Activated CD4-positive, alpha-beta memory T cell treated with anti-CD3 and anti-CD28 coated beads, Interleukin-2, amount 10 ng/mL, durations not matched to agents 7 days and 5 days (primary cell): ENCODE measurements at regions not wholly inside any gene's neighbourhood (a gene's known extent, or its start where the extent isn't known, plus 50 kb on each side); places are given as distances from the start of the nearest gene placed in this dataset.

Source experiments
- CTCF ChIA-PET: fragments of 350-600 bp; sonication (Branson Sonifier 250); formaldehyde crosslinking; loops from one replicate; lab custom pipeline; 2021; ENCODE audit warnings: antibody characterized with exemption, inconsistent platforms; lab: Charles Lee
- POLR2A ChIA-PET: fragments of 350-600 bp; sonication (Branson Sonifier 250); formaldehyde crosslinking; loops from one replicate; lab custom pipeline; 2021; ENCODE audit warnings: antibody characterized with exemption; lab: Charles Lee
- DNase-seq: peaks from one replicate; pipeline ENCODE4 v3.0.0-alpha.2; 2020
- H3K27ac Mint-ChIP-seq: one replicate; pipeline ENCODE4 v1.8.0; 2021; ENCODE audit warnings: mild to moderate bottlenecking, mixed read lengths
- H3K27me3 Mint-ChIP-seq: one replicate; pipeline ENCODE4 v1.8.0; 2021; ENCODE audit warnings: mixed read lengths
- H3K36me3 Mint-ChIP-seq: one replicate; pipeline ENCODE4 v1.8.0; 2021; ENCODE audit warnings: low read depth, mixed read lengths
- H3K4me1 Mint-ChIP-seq: one replicate; pipeline ENCODE4 v1.8.0; 2021; ENCODE audit warnings: mixed read lengths
- H3K4me3 Mint-ChIP-seq: one replicate; pipeline ENCODE4 v1.8.0; 2021; ENCODE audit warnings: mild to moderate bottlenecking, mixed read lengths
- H3K9me3 Mint-ChIP-seq: one replicate; pipeline ENCODE4 v1.8.0; 2021; ENCODE audit warnings: mixed read lengths

GRCh38 chr18:26705757-26706156 lies 157.4 kb upstream of the KCTD1 start:
- Mint-ChIP-seq H3K9me3 (no peaks in the 10 kb centered on the region), H3K36me3 (no peaks in the 10 kb centered on the region), H3K27ac (no peak overlapping the region), H3K4me3 (no peak overlapping the region), H3K27me3 (peaks cover 13% of the 10 kb centered on the region), H3K4me1 (peaks cover 12% of the 10 kb centered on the region)
- POLR2A ChIA-PET = no interaction called here
- CTCF ChIA-PET = no interaction called here
- no peak for DNase-seq

- no peaks in the 10 kb centered on the region for H3K9me3 Mint-ChIP-seq
- DNase-seq = no peak
- ChIA-PET CTCF (interaction anchor here (0.6 kb wide), 1 partner anchor 53 kb away, joined by 4 read pairs; no protein-coding TSS in a partner anchor), POLR2A (no interaction called here)
- no peak overlapping the region for H3K4me3 Mint-ChIP-seq
- H3K27ac Mint-ChIP-seq = no peak overlapping the region
- H3K4me1 Mint-ChIP-seq = no peaks in the 10 kb centered on the region
- no peaks in the 10 kb centered on the region for H3K36me3 Mint-ChIP-seq
- H3K27me3 Mint-ChIP-seq = peaks cover 6% of the 10 kb centered on the region
Observed at GRCh38 chr18:26703170-26703930, 155.0 kb upstream of the KCTD1 start.

- no peak for DNase-seq
- Mint-ChIP-seq H3K4me1 (no peaks in the 10 kb centered on the region), H3K27me3 (peaks cover 1% of the 10 kb centered on the region), H3K4me3 (no peak overlapping the region), H3K9me3 (no peaks in the 10 kb centered on the region), H3K36me3 (no peaks in the 10 kb centered on the region), H3K27ac (no peak overlapping the region)
- POLR2A ChIA-PET = no interaction called here
- CTCF ChIA-PET = no interaction called here
Observed at GRCh38 chr18:26702086-26702485, 153.7 kb upstream of the KCTD1 start.

- Mint-ChIP-seq H3K9me3 (no peaks in the 10 kb centered on the region), H3K4me3 (no peak overlapping the region), H3K4me1 (no peaks in the 10 kb centered on the region), H3K27me3 (no peaks in the 10 kb centered on the region), H3K36me3 (no peaks in the 10 kb centered on the region), H3K27ac (no peak overlapping the region)
- no peak for DNase-seq
- ChIA-PET POLR2A (no interaction called here), CTCF (no interaction called here)
Observed at GRCh38 chr18:26700728-26701127, 152.4 kb upstream of the KCTD1 start.

GRCh38 chr18:26700201-26700600 lies 151.8 kb upstream of the KCTD1 start:
- Mint-ChIP-seq H3K4me3 (no peak overlapping the region), H3K4me1 (no peaks in the 10 kb centered on the region), H3K27ac (no peak overlapping the region), H3K27me3 (no peaks in the 10 kb centered on the region), H3K36me3 (no peaks in the 10 kb centered on the region), H3K9me3 (no peaks in the 10 kb centered on the region)
- ChIA-PET CTCF (no interaction called here), POLR2A (no interaction called here)
- DNase-seq = no peak

- POLR2A ChIA-PET = no interaction called here
- Mint-ChIP-seq H3K4me1 (no peaks in the 10 kb centered on the region), H3K27me3 (no peaks in the 10 kb centered on the region), H3K36me3 (no peaks in the 10 kb centered on the region), H3K4me3 (no peak overlapping the region), H3K9me3 (peaks cover 4% of the 10 kb centered on the region), H3K27ac (no peak overlapping the region)
- CTCF ChIA-PET = no interaction called here
- DNase-seq = no peak
Observed at GRCh38 chr18:26697186-26697884, 149.0 kb upstream of the KCTD1 start.

- DNase-seq = no peak
- no peaks in the 10 kb centered on the region for H3K36me3 Mint-ChIP-seq
- ChIA-PET CTCF (no interaction called here), POLR2A (no interaction called here)
- H3K9me3 Mint-ChIP-seq = peaks cover 6% of the 10 kb centered on the region
- H3K4me1 Mint-ChIP-seq = no peaks in the 10 kb centered on the region
- no peaks in the 10 kb centered on the region for H3K27me3 Mint-ChIP-seq
- H3K4me3 Mint-ChIP-seq = no peak overlapping the region
- no peak overlapping the region for H3K27ac Mint-ChIP-seq
Observed at GRCh38 chr18:26696786-26697185, 148.4 kb upstream of the KCTD1 start.

GRCh38 chr18:26696308-26696707 lies 148.0 kb upstream of the KCTD1 start:
- Mint-ChIP-seq H3K9me3 (peaks cover 9% of the 10 kb centered on the region), H3K27me3 (no peaks in the 10 kb centered on the region), H3K4me1 (no peaks in the 10 kb centered on the region), H3K27ac (no peak overlapping the region), H3K36me3 (no peaks in the 10 kb centered on the region), H3K4me3 (no peak overlapping the region)
- ChIA-PET CTCF (no interaction called here), POLR2A (no interaction called here)
- no peak for DNase-seq

- DNase-seq = no peak
- ChIA-PET CTCF (no interaction called here), POLR2A (no interaction called here)
Observed at GRCh38 chr18:26689226-26689879, 141.0 kb upstream of the KCTD1 start.

GRCh38 chr18:26686532-26686931 lies 138.2 kb upstream of the KCTD1 start:
- CTCF ChIA-PET = no interaction called here
- Mint-ChIP-seq H3K9me3 (peaks cover 1% of the 10 kb centered on the region), H3K27ac (no peak overlapping the region), H3K36me3 (no peaks in the 10 kb centered on the region), H3K4me3 (no peak overlapping the region), H3K4me1 (no peaks in the 10 kb centered on the region), H3K27me3 (no peaks in the 10 kb centered on the region)
- POLR2A ChIA-PET = no interaction called here
- DNase-seq = no peak

More at GRCh38 chr18:26689226-26689879, 141.0 kb upstream of the KCTD1 start:
- Mint-ChIP-seq H3K36me3 (no peaks in the 10 kb centered on the region), H3K27me3 (no peaks in the 10 kb centered on the region), H3K4me3 (no peak overlapping the region), H3K9me3 (peaks cover 9% of the 10 kb centered on the region), H3K27ac (no peak overlapping the region), H3K4me1 (no peaks in the 10 kb centered on the region)

- H3K36me3 Mint-ChIP-seq = no peaks in the 10 kb centered on the region
- no peak overlapping the region for H3K27ac Mint-ChIP-seq
- H3K27me3 Mint-ChIP-seq = no peaks in the 10 kb centered on the region
- no peak overlapping the region for H3K4me3 Mint-ChIP-seq
- H3K4me1 Mint-ChIP-seq = no peaks in the 10 kb centered on the region
- DNase-seq = no peak
- ChIA-PET POLR2A (no interaction called here), CTCF (no interaction called here)
- no peaks in the 10 kb centered on the region for H3K9me3 Mint-ChIP-seq
Observed at GRCh38 chr18:26685438-26686157, 137.2 kb upstream of the KCTD1 start.

- Mint-ChIP-seq H3K36me3 (no peaks in the 10 kb centered on the region), H3K27ac (no peak overlapping the region), H3K27me3 (no peaks in the 10 kb centered on the region), H3K4me1 (no peaks in the 10 kb centered on the region), H3K4me3 (no peak overlapping the region), H3K9me3 (no peaks in the 10 kb centered on the region)
- CTCF ChIA-PET = no interaction called here
- DNase-seq = no peak
- POLR2A ChIA-PET = no interaction called here
Observed at GRCh38 chr18:26677957-26678356, 129.6 kb upstream of the KCTD1 start.

- no peak for DNase-seq
- Mint-ChIP-seq H3K4me1 (no peaks in the 10 kb centered on the region), H3K27ac (no peak overlapping the region), H3K4me3 (no peak overlapping the region), H3K27me3 (peaks cover 13% of the 10 kb centered on the region), H3K9me3 (no peaks in the 10 kb centered on the region), H3K36me3 (no peaks in the 10 kb centered on the region)
- CTCF ChIA-PET = interaction anchor here (0.6 kb wide), 1 partner anchor 551 kb away, joined by 4 read pairs; no protein-coding TSS in a partner anchor
- POLR2A ChIA-PET = no interaction called here
Observed at GRCh38 chr18:26667046-26667445, 118.7 kb upstream of the KCTD1 start.
